Liver (tissue), 8 donors: ENCODE measurements at regions not wholly inside any gene's neighbourhood (a gene's known extent, or its start where the extent isn't known, plus 50 kb on each side); places are given as distances from the start of the nearest gene placed in this dataset.

Experiments used
- DNase-seq: peaks from one replicate; pipeline ENCODE4 v3.0.0-alpha.2; 2017; ENCODE audit warnings: low spot score
- H3K27ac ChIP-seq, 2 donors: one replicate each; pipeline ENCODE4 v1.7.0; 2013; ENCODE audit warnings: inconsistent platforms in 2 of 2, low read length in 2 of 2, control low read depth in 1 of 2, low read depth in 1 of 2, mild to moderate bottlenecking in 1 of 2
- H3K27me3 ChIP-seq, 4 donors: one replicate each; pipeline versions ENCODE4 v1.6.1 to v1.7.0; 2013; ENCODE audit warnings: low read length in 3 of 4, inconsistent platforms in 1 of 4, mild to moderate bottlenecking in 1 of 4, moderate library complexity in 1 of 4; ENCODE audit not compliant: control insufficient read depth in 4 of 4, insufficient read depth in 4 of 4
- H3K36me3 ChIP-seq, 4 donors: one replicate each; pipeline versions ENCODE4 v1.6.1 to v1.7.0; 2013; ENCODE audit warnings: low read length in 3 of 4, mild to moderate bottlenecking in 3 of 4, low read depth in 1 of 4, moderate library complexity in 1 of 4; ENCODE audit not compliant: control insufficient read depth in 4 of 4, insufficient read depth in 3 of 4
- H3K4me1 ChIP-seq, 4 donors: one replicate each; pipeline versions ENCODE4 v1.6.1 to v1.7.0; 2013; ENCODE audit warnings: low read length in 3 of 4, mild to moderate bottlenecking in 3 of 4, moderate library complexity in 1 of 4; ENCODE audit not compliant: control insufficient read depth in 4 of 4, insufficient read depth in 4 of 4
- H3K4me3 ChIP-seq, 3 donors: one replicate each; pipeline versions ENCODE4 v1.6.1 to v1.7.0; 2013; ENCODE audit warnings: low read length in 3 of 3, control low read depth in 1 of 3, low read depth in 1 of 3, mild to moderate bottlenecking in 1 of 3
- H3K9ac ChIP-seq, 2 donors: one replicate each; pipeline ENCODE4 v1.7.0; 2013; ENCODE audit warnings: low read length in 2 of 2, mild to moderate bottlenecking in 2 of 2, moderate library complexity in 2 of 2, control low read depth in 1 of 2, low read depth in 1 of 2
- H3K9me3 ChIP-seq, 4 donors: one replicate each; pipeline versions ENCODE4 v1.6.1 to v1.7.0; 2013; ENCODE audit warnings: low read length in 3 of 4; ENCODE audit not compliant: control insufficient read depth in 4 of 4
- EGR1 ChIP-seq, 2 donors: IDR thresholded peaks; 2 replicates each; pipeline ENCODE4 v1.6.1; 2016 to 2018; ENCODE audit warnings: antibody characterized with exemption in 2 of 2, low read depth in 2 of 2
- FOXA1 ChIP-seq: IDR thresholded peaks from 2 replicates; pipeline ENCODE4 v1.6.1; 2016; ENCODE audit warnings: antibody characterized with exemption
- FOXA2 ChIP-seq: IDR thresholded peaks from 2 replicates; pipeline ENCODE4 v1.6.1; 2016; ENCODE audit warnings: antibody characterized with exemption
- GABPA ChIP-seq, 2 donors: IDR thresholded peaks in 1 of 2; conservative IDR thresholded peaks in 1 of 2; 2 replicates each; pipeline ENCODE4 v1.6.1; 2016; ENCODE audit warnings: antibody characterized with exemption in 2 of 2, mild to moderate bottlenecking in 1 of 2, moderate library complexity in 1 of 2
- HNF4A ChIP-seq, 2 donors: conservative IDR thresholded peaks; 2 replicates each; pipeline ENCODE4 v1.6.1; 2016; ENCODE audit warnings: antibody characterized with exemption in 2 of 2, mild to moderate bottlenecking in 2 of 2
- HNF4G ChIP-seq: IDR thresholded peaks from 2 replicates; pipeline ENCODE4 v1.6.1; 2016; ENCODE audit warnings: antibody characterized with exemption
- RAD21 ChIP-seq, 2 donors: IDR thresholded peaks; 2 replicates each; pipeline ENCODE4 v1.6.1; 2016; ENCODE audit warnings: antibody characterized with exemption in 2 of 2, mild to moderate bottlenecking in 2 of 2
- RXRA ChIP-seq, 2 donors: IDR thresholded peaks; 2 replicates each; pipeline ENCODE4 v1.6.1; 2017 to 2018; ENCODE audit warnings: antibody characterized with exemption in 2 of 2, mild to moderate bottlenecking in 1 of 2
- SP1 ChIP-seq: IDR thresholded peaks from 2 replicates; pipeline ENCODE4 v1.6.1; 2018; ENCODE audit warnings: antibody characterized with exemption, mild to moderate bottlenecking
- TAF1 ChIP-seq: conservative IDR thresholded peaks from 2 replicates; pipeline ENCODE4 v1.6.1; 2016; ENCODE audit warnings: antibody characterized with exemption, mild to moderate bottlenecking
- YY1 ChIP-seq: IDR thresholded peaks from 2 replicates; pipeline ENCODE4 v1.6.1; 2016; ENCODE audit warnings: antibody characterized with exemption, mild to moderate bottlenecking
- WGBS: extraction: QIAGEN DNeasy Blood & Tissue Kit; methylation state at CpG from one replicate; pipeline ENCODE4 v1.1.7; 2013; 5-methylcytosine and 5-hydroxymethylcytosine counted together
- TF ChIP-seq, protein P1 (sequence below): IDR thresholded peaks from 2 replicates; pipeline ENCODE4 v1.6.1; 2016; ENCODE audit warnings: antibody characterized with exemption, mild to moderate bottlenecking
- TF ChIP-seq, protein P2 (sequence below): IDR thresholded peaks from 2 replicates; pipeline ENCODE4 v1.6.1; 2016; ENCODE audit warnings: antibody characterized with exemption
- TF ChIP-seq, protein P3 (sequence below): IDR thresholded peaks from 2 replicates; pipeline ENCODE4 v1.6.1; 2016; ENCODE audit warnings: antibody characterized with exemption
- TF ChIP-seq, protein P4 (sequence below): fragments of 150-350 bp; IDR thresholded peaks from 2 replicates; pipeline ENCODE4 v1.5.1; 2017; ENCODE audit warnings: improper control_type of control experiment, low read depth, low read length; ENCODE audit not compliant: missing input control
- TF ChIP-seq, protein P5 (sequence below): IDR thresholded peaks from 2 replicates; pipeline ENCODE4 v1.6.1; 2016; ENCODE audit warnings: antibody characterized with exemption
- donor health status: healthy.
- donor health status: healthy.
- donor health status: healthy.
- donor health status: healthy.
- donor health status: healthy.

GRCh38 chr9:27880156-27880555 lies 306.9 kb upstream of the C9orf72 start:
- 48% methylated on average over 3 of the region's 3 CpGs for WGBS
- DNase-seq = no peak
- Histone ChIP-seq H3K27me3 (no peaks in the 10 kb centered on the region), H3K4me1 (no peaks in the 10 kb centered on the region), H3K27ac (no peak overlapping the region), H3K9me3 (no peaks in the 10 kb centered on the region), H3K9ac (no peak overlapping the region), H3K36me3 (no peaks in the 10 kb centered on the region), H3K4me3 (no peak overlapping the region)
- no peak for TF ChIP-seq TAF1
- no peak for TF ChIP-seq EGR1 (IDR thresholded peaks at IDR 0.05; ENCODE audit: low read depth in 2 of 2)
- TF ChIP-seq HNF4G = no peak
- TF ChIP-seq, protein P1, sequence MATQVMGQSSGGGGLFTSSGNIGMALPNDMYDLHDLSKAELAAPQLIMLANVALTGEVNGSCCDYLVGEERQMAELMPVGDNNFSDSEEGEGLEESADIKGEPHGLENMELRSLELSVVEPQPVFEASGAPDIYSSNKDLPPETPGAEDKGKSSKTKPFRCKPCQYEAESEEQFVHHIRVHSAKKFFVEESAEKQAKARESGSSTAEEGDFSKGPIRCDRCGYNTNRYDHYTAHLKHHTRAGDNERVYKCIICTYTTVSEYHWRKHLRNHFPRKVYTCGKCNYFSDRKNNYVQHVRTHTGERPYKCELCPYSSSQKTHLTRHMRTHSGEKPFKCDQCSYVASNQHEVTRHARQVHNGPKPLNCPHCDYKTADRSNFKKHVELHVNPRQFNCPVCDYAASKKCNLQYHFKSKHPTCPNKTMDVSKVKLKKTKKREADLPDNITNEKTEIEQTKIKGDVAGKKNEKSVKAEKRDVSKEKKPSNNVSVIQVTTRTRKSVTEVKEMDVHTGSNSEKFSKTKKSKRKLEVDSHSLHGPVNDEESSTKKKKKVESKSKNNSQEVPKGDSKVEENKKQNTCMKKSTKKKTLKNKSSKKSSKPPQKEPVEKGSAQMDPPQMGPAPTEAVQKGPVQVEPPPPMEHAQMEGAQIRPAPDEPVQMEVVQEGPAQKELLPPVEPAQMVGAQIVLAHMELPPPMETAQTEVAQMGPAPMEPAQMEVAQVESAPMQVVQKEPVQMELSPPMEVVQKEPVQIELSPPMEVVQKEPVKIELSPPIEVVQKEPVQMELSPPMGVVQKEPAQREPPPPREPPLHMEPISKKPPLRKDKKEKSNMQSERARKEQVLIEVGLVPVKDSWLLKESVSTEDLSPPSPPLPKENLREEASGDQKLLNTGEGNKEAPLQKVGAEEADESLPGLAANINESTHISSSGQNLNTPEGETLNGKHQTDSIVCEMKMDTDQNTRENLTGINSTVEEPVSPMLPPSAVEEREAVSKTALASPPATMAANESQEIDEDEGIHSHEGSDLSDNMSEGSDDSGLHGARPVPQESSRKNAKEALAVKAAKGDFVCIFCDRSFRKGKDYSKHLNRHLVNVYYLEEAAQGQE = no peak
- no peak for TF ChIP-seq FOXA1
- TF ChIP-seq FOXA2 = no peak
- TF ChIP-seq, protein P2, sequence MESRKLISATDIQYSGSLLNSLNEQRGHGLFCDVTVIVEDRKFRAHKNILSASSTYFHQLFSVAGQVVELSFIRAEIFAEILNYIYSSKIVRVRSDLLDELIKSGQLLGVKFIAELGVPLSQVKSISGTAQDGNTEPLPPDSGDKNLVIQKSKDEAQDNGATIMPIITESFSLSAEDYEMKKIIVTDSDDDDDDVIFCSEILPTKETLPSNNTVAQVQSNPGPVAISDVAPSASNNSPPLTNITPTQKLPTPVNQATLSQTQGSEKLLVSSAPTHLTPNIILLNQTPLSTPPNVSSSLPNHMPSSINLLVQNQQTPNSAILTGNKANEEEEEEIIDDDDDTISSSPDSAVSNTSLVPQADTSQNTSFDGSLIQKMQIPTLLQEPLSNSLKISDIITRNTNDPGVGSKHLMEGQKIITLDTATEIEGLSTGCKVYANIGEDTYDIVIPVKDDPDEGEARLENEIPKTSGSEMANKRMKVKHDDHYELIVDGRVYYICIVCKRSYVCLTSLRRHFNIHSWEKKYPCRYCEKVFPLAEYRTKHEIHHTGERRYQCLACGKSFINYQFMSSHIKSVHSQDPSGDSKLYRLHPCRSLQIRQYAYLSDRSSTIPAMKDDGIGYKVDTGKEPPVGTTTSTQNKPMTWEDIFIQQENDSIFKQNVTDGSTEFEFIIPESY = no peak
- no peak for TF ChIP-seq RAD21 (IDR thresholded peaks at IDR 0.05)
- TF ChIP-seq YY1 = no peak
- TF ChIP-seq, protein P3, sequence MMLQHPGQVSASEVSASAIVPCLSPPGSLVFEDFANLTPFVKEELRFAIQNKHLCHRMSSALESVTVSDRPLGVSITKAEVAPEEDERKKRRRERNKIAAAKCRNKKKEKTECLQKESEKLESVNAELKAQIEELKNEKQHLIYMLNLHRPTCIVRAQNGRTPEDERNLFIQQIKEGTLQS = no peak

DNA sequence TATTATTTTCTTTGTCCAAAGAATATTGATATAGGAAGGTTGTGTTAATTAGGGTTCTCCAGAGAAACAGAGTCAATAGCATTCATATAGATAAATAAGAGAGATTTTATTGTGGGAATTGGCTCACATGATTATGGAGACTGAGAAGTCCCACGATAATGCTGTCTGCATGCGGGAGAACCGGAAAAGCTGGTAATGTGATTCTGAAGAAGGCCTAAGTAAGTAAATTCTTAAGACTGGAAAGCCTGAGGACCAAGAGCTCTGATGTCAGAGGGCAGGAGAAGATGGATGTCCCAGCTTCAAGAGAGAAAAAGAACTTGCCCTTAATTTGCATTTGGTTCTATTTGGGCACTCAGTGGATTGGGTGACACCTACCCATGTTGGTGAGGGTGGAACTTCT lies 307.4 kb upstream of the C9orf72 start:
- TF ChIP-seq HNF4A (conservative IDR thresholded peaks at IDR 0.05) (no peak), FOXA1 (no peak), SP1 (no peak), HNF4G (no peak), GABPA (IDR thresholded peaks at IDR 0.05 in 1 of 2, conservative IDR thresholded peaks at IDR 0.05 in 1 of 2) (no peak), RXRA (IDR thresholded peaks at IDR 0.05) (no peak), TAF1 (no peak)
- TF ChIP-seq, protein P4, sequence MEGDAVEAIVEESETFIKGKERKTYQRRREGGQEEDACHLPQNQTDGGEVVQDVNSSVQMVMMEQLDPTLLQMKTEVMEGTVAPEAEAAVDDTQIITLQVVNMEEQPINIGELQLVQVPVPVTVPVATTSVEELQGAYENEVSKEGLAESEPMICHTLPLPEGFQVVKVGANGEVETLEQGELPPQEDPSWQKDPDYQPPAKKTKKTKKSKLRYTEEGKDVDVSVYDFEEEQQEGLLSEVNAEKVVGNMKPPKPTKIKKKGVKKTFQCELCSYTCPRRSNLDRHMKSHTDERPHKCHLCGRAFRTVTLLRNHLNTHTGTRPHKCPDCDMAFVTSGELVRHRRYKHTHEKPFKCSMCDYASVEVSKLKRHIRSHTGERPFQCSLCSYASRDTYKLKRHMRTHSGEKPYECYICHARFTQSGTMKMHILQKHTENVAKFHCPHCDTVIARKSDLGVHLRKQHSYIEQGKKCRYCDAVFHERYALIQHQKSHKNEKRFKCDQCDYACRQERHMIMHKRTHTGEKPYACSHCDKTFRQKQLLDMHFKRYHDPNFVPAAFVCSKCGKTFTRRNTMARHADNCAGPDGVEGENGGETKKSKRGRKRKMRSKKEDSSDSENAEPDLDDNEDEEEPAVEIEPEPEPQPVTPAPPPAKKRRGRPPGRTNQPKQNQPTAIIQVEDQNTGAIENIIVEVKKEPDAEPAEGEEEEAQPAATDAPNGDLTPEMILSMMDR = no peak
- TF ChIP-seq, protein P1 = no peak
- TF ChIP-seq, protein P5, sequence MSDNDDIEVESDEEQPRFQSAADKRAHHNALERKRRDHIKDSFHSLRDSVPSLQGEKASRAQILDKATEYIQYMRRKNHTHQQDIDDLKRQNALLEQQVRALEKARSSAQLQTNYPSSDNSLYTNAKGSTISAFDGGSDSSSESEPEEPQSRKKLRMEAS = no peak
- TF ChIP-seq, protein P2 = no peak
- no peak overlapping the region for H3K27ac ChIP-seq
- no peaks in the 10 kb centered on the region for H3K4me1 ChIP-seq
- no peaks in the 10 kb centered on the region for H3K9me3 ChIP-seq
- no peaks in the 10 kb centered on the region for H3K36me3 ChIP-seq
- H3K27me3 ChIP-seq = no peaks in the 10 kb centered on the region
- no peak overlapping the region for H3K4me3 ChIP-seq
- DNase-seq = no peak
- H3K9ac ChIP-seq = no peak overlapping the region
- 90% methylated on average over 3 of the region's 3 CpGs for WGBS
